ENCODE measurements at regions not wholly inside any gene's neighbourhood (a gene's known extent, or its start where the extent isn't known, plus 50 kb on each side); places are given as distances from the start of the nearest gene placed in this dataset.
"Not testable (repeated sequence)": the region's sequence is repeated elsewhere in the genome, so short reads cannot be mapped to it uniquely, and the experiment has no call there.

GRCh38 chr16:7278636-7279035, 54.0 kb upstream of the RBFOX1 start:
- DNase-seq = no peak

- DNase-seq = no peak
Measured at GRCh38 chr16:7272567-7273158, 60.0 kb upstream of the RBFOX1 start.

- no peak for DNase-seq
Measured at GRCh38 chr16:7271486-7271885, 61.2 kb upstream of the RBFOX1 start.

GRCh38 chr16:7270823-7271222, 61.8 kb upstream of the RBFOX1 start:
- DNase-seq = no peak

- DNase-seq = no peak
Measured at GRCh38 chr16:7270006-7270405, 62.6 kb upstream of the RBFOX1 start.

GRCh38 chr16:7268182-7268581, 64.5 kb upstream of the RBFOX1 start:
- DNase-seq = no peak

GRCh38 chr16:7257016-7257415, 75.6 kb upstream of the RBFOX1 start:
- no peak for DNase-seq

- DNase-seq = no peak
Measured at GRCh38 chr16:7246578-7246977, 86.1 kb upstream of the RBFOX1 start.

GRCh38 chr16:7239547-7239946, 93.1 kb upstream of the RBFOX1 start:
- DNase-seq = no peak

- no peak for DNase-seq
Measured at GRCh38 chr16:7236824-7237410, 95.7 kb upstream of the RBFOX1 start.

GRCh38 chr16:7233975-7234374, 98.7 kb upstream of the RBFOX1 start:
- no peak for DNase-seq

GRCh38 chr16:7231762-7232161, 100.9 kb upstream of the RBFOX1 start:
- no peak for DNase-seq

GRCh38 chr16:7229433-7230218, 103.0 kb upstream of the RBFOX1 start:
- not testable (repeated sequence) for DNase-seq

- no peak for DNase-seq
Measured at GRCh38 chr16:7227229-7227721, 105.4 kb upstream of the RBFOX1 start.

GRCh38 chr16:7221157-7221556, 111.5 kb upstream of the RBFOX1 start:
- DNase-seq = no peak

- no peak for DNase-seq
Measured at GRCh38 chr16:7218936-7219335, 113.7 kb upstream of the RBFOX1 start.

GRCh38 chr16:7217797-7218196, 114.8 kb upstream of the RBFOX1 start:
- no peak for DNase-seq

- DNase-seq = no peak
Measured at GRCh38 chr16:7216719-7217118, 115.9 kb upstream of the RBFOX1 start.

- DNase-seq = no peak
Measured at GRCh38 chr16:7211781-7212180, 120.9 kb upstream of the RBFOX1 start.

- no peak for DNase-seq
Measured at GRCh38 chr16:7209598-7209997, 123.0 kb upstream of the RBFOX1 start.

GRCh38 chr16:7206469-7206868, 126.2 kb upstream of the RBFOX1 start:
- no peak for DNase-seq

- DNase-seq = no peak
Measured at GRCh38 chr16:7200320-7200719, 132.3 kb upstream of the RBFOX1 start.

- no peak for DNase-seq
Measured at GRCh38 chr16:7185689-7186088, 147.0 kb upstream of the RBFOX1 start.

GRCh38 chr16:7185165-7185564, 147.5 kb upstream of the RBFOX1 start:
- DNase-seq = no peak
